Heart left ventricle (tissue), 16 donors: ENCODE measurements at regions not wholly inside any gene's neighbourhood (a gene's known extent, or its start where the extent isn't known, plus 50 kb on each side); places are given as distances from the start of the nearest gene placed in this dataset.

ENCODE experiments used
- ATAC-seq, 4 donors: fragments of 200-7000 bp; cut with Tn5 transposase; one replicate each; pipeline ENCODE4 v1.9.1; 2020 to 2022; ENCODE audit warnings: moderate library complexity in 4 of 4, mild to moderate bottlenecking in 3 of 4, moderate number of reproducible peaks in 1 of 4
- DNase-seq, 5 donors: peaks; one replicate each; pipeline ENCODE4 v3.0.0-alpha.2; 2020
- H3K27ac ChIP-seq, 12 donors: fragments of 200-600 bp; sonication (generic) in 4 of 12; one replicate each; pipeline versions ENCODE4 v1.5.0 to v1.8.0; 2016 to 2022; ENCODE audit warnings: mild to moderate bottlenecking in 2 of 12
- H3K27me3 ChIP-seq, 9 donors: fragments of 200-600 bp; sonication (generic) in 2 of 9; one replicate each; pipeline versions ENCODE4 v1.5.1 to v1.8.0; 2016 to 2022; ENCODE audit warnings: mild to moderate bottlenecking in 3 of 9
- H3K36me3 ChIP-seq, 9 donors: fragments of 200-600 bp; sonication (generic) in 2 of 9; one replicate each; pipeline versions ENCODE4 v1.5.0 to v1.8.0; 2018 to 2022; ENCODE audit warnings: mild to moderate bottlenecking in 2 of 9
- H3K4me1 ChIP-seq, 12 donors: fragments of 200-600 bp; sonication (generic) in 4 of 12; one replicate each; pipeline versions ENCODE4 v1.5.0 to v1.8.0; 2016 to 2022; ENCODE audit warnings: mild to moderate bottlenecking in 3 of 12
- H3K4me3 ChIP-seq, 12 donors: fragments of 200-600 bp; sonication (generic) in 4 of 12; one replicate each; pipeline versions ENCODE4 v1.5.0 to v1.8.0; 2017 to 2022; ENCODE audit warnings: mild to moderate bottlenecking in 9 of 12, moderate library complexity in 4 of 12
- H3K9me3 ChIP-seq, 12 donors: fragments of 200-600 bp; sonication (generic) in 4 of 12; one replicate each; pipeline versions ENCODE4 v1.5.0 to v1.8.0; 2016 to 2022; ENCODE audit warnings: mild to moderate bottlenecking in 1 of 12
- CTCF ChIP-seq, 12 donors: fragments of 200-600 bp; sonication (generic) in 4 of 12; IDR thresholded peaks; one replicate each; pipeline versions ENCODE4 v1.5.0 to v1.8.0; 2018 to 2022; ENCODE audit warnings: antibody characterized with exemption in 12 of 12, mild to moderate bottlenecking in 5 of 12
- POLR2A ChIP-seq, 2 donors: fragments of 450-650 bp; IDR thresholded peaks; one replicate each; pipeline ENCODE4 v1.6.1; 2017; ENCODE audit warnings: antibody characterized with exemption in 2 of 2, mild to moderate bottlenecking in 2 of 2, moderate library complexity in 2 of 2
- WGBS, 4 donors: extraction: QIAGEN DNeasy Blood & Tissue Kit in 2 of 4; methylation state at CpG; one replicate each; pipeline versions ENCODE4 v1.1.5 to v1.1.7; 2013 to 2018; 5-methylcytosine and 5-hydroxymethylcytosine counted together
- intact Hi-C, 10 donors: fragments of 100-400 bp; cut with DNase I; formaldehyde crosslinking; loops; one replicate each; pipeline versions ENCODE4 v1.11.1 to v1.14.2; 2022
- donor health status: ischemic (EF 13 %, LVEDD 7.1; RV severe dilation, severe dysfunction).
- donor health status: healthy with polysubstance abuse.
- donor health status: DM: no; HTN: yes; CAD: no.
- donor health status: DM: no; HTN: no; CAD: no.
- donor health status: ischemic (EF 25% LVEDD 6.9; RV normal size, moderate dysfunction).
- donor health status: ischemic (EF 25% LVEDD 5.7; RV mildly dilated, moderate dysfunction).
- donor health status: healthy.
- donor health status: DM: yes; HTN: yes; CAD: no.
- donor health status: ischemic (EF 35%, LVEDD 5.7; RV mildly dilated, moderate dysfunction).
- donor health status: nonischemic (EF 11% LVEDD 7.7; RV severe dilation, severe dysfunction).
- donor health status: DM: yes; HTN: yes; CAD: no.
- donor health status: PGD.
- donor health status: ischemic (EF 29% LVEDD 5.4; RV normal size, mild dysfunction).
- donor health status: nonischemic (EF 23%, LVEDD 6.1; RV moderate dilation, normal function).

GRCh38 chr2:5083402-5083801 is 608.8 kb upstream of the SOX11 start:
- Histone ChIP-seq H3K27me3 (no peaks in the 10 kb centered on the region), H3K36me3 (no peaks in the 10 kb centered on the region), H3K4me1 (no peaks in the 10 kb centered on the region), H3K4me3 (no peak overlapping the region), H3K9me3 (no peaks in the 10 kb centered on the region), H3K27ac (no peak overlapping the region)
- TF ChIP-seq CTCF (IDR thresholded peaks at IDR 0.05) (no peak), POLR2A (IDR thresholded peaks at IDR 0.05) (no peak)
- no peak for ATAC-seq
- WGBS, 4 donors, result 72 to 87% (median 79%) methylated on average over 3 of the region's 3 CpGs
- DNase-seq, result no peak
- intact Hi-C loops, result no loop called here

GRCh38 chr2:5089409-5089808 is 602.8 kb upstream of the SOX11 start:
- no peaks in the 10 kb centered on the region for H3K27me3 ChIP-seq
- ATAC-seq (no peak), DNase-seq (no peak)
- no peak overlapping the region for H3K27ac ChIP-seq
- intact Hi-C loops, result no loop called here
- WGBS, 4 donors, result 73 to 87% (median 86%) methylated on average over 5 of the region's 5 CpGs
- no peaks in the 10 kb centered on the region for H3K36me3 ChIP-seq
- H3K4me1 ChIP-seq, result no peaks in the 10 kb centered on the region
- no peak overlapping the region for H3K4me3 ChIP-seq
- H3K9me3 ChIP-seq, result no peaks in the 10 kb centered on the region
- TF ChIP-seq POLR2A (IDR thresholded peaks at IDR 0.05) (no peak), CTCF (IDR thresholded peaks at IDR 0.05) (no peak)

- TF ChIP-seq POLR2A (IDR thresholded peaks at IDR 0.05) (no peak), CTCF (IDR thresholded peaks at IDR 0.05) (no peak)
- no peaks in the 10 kb centered on the region for H3K36me3 ChIP-seq
- no peaks in the 10 kb centered on the region for H3K4me1 ChIP-seq
- H3K27me3 ChIP-seq, result no peaks in the 10 kb centered on the region
- H3K4me3 ChIP-seq, result no peak overlapping the region
- intact Hi-C loops, result no loop called here
- no peak for ATAC-seq
- peaks cover 0 to 10% (median 0%) of the 10 kb centered on the region in 12 donors for H3K9me3 ChIP-seq
- no peak overlapping the region for H3K27ac ChIP-seq
- DNase-seq, result no peak
Observed at GRCh38 chr2:5093056-5093455, 599.1 kb upstream of the SOX11 start.

- H3K4me3 ChIP-seq, result no peak overlapping the region
- no peak for DNase-seq
- intact Hi-C loops, result no loop called here
- no peak for ATAC-seq
- H3K36me3 ChIP-seq, result no peaks in the 10 kb centered on the region
- no peaks in the 10 kb centered on the region for H3K4me1 ChIP-seq
- TF ChIP-seq CTCF (IDR thresholded peaks at IDR 0.05) (no peak), POLR2A (IDR thresholded peaks at IDR 0.05) (no peak)
- H3K27me3 ChIP-seq, result no peaks in the 10 kb centered on the region
- WGBS, 4 donors, result 35 to 60% (median 45%) methylated on average over 8 of the region's 8 CpGs
- H3K9me3 ChIP-seq, result peaks cover 0 to 10% (median 0%) of the 10 kb centered on the region in 12 donors
- H3K27ac ChIP-seq, result no peak overlapping the region
Observed at GRCh38 chr2:5093518-5093917, 598.7 kb upstream of the SOX11 start.
